Uterus (tissue), 2 donors: ENCODE measurements at regions not wholly inside any gene's neighbourhood (a gene's known extent, or its start where the extent isn't known, plus 50 kb on each side); places are given as distances from the start of the nearest gene placed in this dataset.

Source experiments
- POLR2A ChIP-seq, 2 donors: fragments of 450-650 bp; IDR thresholded peaks; one replicate each; pipeline ENCODE4 v1.6.1; 2016; ENCODE audit warnings: antibody characterized with exemption in 2 of 2, mild to moderate bottlenecking in 1 of 2, moderate library complexity in 1 of 2
- TF ChIP-seq, protein P1 (sequence below), 4 experiments: fragments of 200-600 bp in 2 of 4; fragments of 450-650 bp in 2 of 4; sonication (generic) in 2 of 4; IDR thresholded peaks; one replicate each; pipeline ENCODE4 v1.5.1; 2016 to 2019; ENCODE audit warnings: antibody characterized with exemption in 4 of 4, mild to moderate bottlenecking in 2 of 4, moderate library complexity in 1 of 4

- TF ChIP-seq, protein P1, sequence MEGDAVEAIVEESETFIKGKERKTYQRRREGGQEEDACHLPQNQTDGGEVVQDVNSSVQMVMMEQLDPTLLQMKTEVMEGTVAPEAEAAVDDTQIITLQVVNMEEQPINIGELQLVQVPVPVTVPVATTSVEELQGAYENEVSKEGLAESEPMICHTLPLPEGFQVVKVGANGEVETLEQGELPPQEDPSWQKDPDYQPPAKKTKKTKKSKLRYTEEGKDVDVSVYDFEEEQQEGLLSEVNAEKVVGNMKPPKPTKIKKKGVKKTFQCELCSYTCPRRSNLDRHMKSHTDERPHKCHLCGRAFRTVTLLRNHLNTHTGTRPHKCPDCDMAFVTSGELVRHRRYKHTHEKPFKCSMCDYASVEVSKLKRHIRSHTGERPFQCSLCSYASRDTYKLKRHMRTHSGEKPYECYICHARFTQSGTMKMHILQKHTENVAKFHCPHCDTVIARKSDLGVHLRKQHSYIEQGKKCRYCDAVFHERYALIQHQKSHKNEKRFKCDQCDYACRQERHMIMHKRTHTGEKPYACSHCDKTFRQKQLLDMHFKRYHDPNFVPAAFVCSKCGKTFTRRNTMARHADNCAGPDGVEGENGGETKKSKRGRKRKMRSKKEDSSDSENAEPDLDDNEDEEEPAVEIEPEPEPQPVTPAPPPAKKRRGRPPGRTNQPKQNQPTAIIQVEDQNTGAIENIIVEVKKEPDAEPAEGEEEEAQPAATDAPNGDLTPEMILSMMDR (IDR thresholded peaks at IDR 0.05), result no peak
- no peak for TF ChIP-seq POLR2A (IDR thresholded peaks at IDR 0.05)
Observed at GRCh38 chr3:176051766-176052165, 1145.5 kb downstream of the TBL1XR1 start.
